PFSK-1 (cell line): ENCODE measurements at regions not wholly inside any gene's neighbourhood (a gene's known extent, or its start where the extent isn't known, plus 50 kb on each side); places are given as distances from the start of the nearest gene placed in this dataset.
A peak's percentile ranks its signal among the peaks of the same experiment; 100 is the strongest.

ENCODE experiments used
- FOXP2 ChIP-seq: optimal IDR thresholded peaks from 2 replicates; pipeline ENCODE3; 2011; ENCODE audit warnings: borderline replicate concordance, control low read depth, inconsistent platforms; ENCODE audit not compliant: insufficient read depth; ENCODE audit errors: extremely low read length, extremely low read depth
- POLR2AphosphoS5 ChIP-seq: IDR thresholded peaks from 2 replicates; pipeline ENCODE4 v1.6.1; 2012; ENCODE audit warnings: low read depth, mild to moderate bottlenecking, control low read depth, low read length, moderate library complexity
- SIN3A ChIP-seq: IDR thresholded peaks from 2 replicates; pipeline ENCODE4 v1.6.1; 2012; ENCODE audit warnings: mild to moderate bottlenecking, low read length, moderate library complexity, borderline replicate concordance; ENCODE audit not compliant: insufficient read depth
- TAF1 ChIP-seq: IDR thresholded peaks from 2 replicates; pipeline ENCODE4 v1.6.1; 2012; ENCODE audit warnings: low read length, control low read depth, borderline replicate concordance; ENCODE audit not compliant: insufficient read depth
- TF ChIP-seq, protein P1 (sequence below), 2 experiments: IDR thresholded peaks; 2 replicates each; pipeline versions ENCODE4 v1.6.1 to v1.8.0; 2011 to 2012; ENCODE audit warnings: low read depth in 2 of 2, low read length in 2 of 2, control low read depth in 1 of 2, inconsistent platforms in 1 of 2, mild to moderate bottlenecking in 1 of 2, moderate library complexity in 1 of 2; ENCODE audit not compliant: insufficient read depth in 1 of 2

- TF ChIP-seq, protein P1, sequence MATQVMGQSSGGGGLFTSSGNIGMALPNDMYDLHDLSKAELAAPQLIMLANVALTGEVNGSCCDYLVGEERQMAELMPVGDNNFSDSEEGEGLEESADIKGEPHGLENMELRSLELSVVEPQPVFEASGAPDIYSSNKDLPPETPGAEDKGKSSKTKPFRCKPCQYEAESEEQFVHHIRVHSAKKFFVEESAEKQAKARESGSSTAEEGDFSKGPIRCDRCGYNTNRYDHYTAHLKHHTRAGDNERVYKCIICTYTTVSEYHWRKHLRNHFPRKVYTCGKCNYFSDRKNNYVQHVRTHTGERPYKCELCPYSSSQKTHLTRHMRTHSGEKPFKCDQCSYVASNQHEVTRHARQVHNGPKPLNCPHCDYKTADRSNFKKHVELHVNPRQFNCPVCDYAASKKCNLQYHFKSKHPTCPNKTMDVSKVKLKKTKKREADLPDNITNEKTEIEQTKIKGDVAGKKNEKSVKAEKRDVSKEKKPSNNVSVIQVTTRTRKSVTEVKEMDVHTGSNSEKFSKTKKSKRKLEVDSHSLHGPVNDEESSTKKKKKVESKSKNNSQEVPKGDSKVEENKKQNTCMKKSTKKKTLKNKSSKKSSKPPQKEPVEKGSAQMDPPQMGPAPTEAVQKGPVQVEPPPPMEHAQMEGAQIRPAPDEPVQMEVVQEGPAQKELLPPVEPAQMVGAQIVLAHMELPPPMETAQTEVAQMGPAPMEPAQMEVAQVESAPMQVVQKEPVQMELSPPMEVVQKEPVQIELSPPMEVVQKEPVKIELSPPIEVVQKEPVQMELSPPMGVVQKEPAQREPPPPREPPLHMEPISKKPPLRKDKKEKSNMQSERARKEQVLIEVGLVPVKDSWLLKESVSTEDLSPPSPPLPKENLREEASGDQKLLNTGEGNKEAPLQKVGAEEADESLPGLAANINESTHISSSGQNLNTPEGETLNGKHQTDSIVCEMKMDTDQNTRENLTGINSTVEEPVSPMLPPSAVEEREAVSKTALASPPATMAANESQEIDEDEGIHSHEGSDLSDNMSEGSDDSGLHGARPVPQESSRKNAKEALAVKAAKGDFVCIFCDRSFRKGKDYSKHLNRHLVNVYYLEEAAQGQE (IDR thresholded peaks at IDR 0.05; ENCODE audit: insufficient read depth in 1 of 2, low read depth in 2 of 2, low read length in 2 of 2) = no peak
- no peak for TF ChIP-seq SIN3A
These were observed 99.2 kb downstream of the EDN3 start for GRCh38 chr20:59399426-59400099.

DNA sequence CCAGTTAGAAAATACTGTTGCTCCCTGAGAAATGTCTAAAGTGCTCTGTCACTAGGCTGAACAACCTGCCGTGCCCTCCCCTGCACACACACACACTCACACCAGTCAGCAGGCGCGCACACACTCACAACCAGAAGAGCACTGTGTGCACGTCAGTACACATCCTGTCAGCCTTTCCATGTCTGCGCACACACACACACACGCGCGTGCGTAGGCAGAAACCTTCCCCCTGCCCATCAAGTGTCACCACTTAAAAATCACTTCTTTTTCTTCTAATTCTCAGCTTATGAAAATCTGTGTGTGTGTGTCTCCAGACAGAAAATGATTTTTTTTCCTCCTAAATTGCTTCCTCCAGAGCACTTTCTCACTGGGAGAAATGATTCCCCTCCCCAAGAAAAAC, 100.3 kb downstream of the EDN3 start:
- TF ChIP-seq FOXP2 (peak; percentile 23), POLR2AphosphoS5 (no peak)

- TF ChIP-seq TAF1 = no peak
- TF ChIP-seq SIN3A = 0 out of 2 replicates have a peak, but pooled peaks have one; percentile 23
These were observed 102.3 kb downstream of the EDN3 start for GRCh38 chr20:59402681-59403080.

DNA sequence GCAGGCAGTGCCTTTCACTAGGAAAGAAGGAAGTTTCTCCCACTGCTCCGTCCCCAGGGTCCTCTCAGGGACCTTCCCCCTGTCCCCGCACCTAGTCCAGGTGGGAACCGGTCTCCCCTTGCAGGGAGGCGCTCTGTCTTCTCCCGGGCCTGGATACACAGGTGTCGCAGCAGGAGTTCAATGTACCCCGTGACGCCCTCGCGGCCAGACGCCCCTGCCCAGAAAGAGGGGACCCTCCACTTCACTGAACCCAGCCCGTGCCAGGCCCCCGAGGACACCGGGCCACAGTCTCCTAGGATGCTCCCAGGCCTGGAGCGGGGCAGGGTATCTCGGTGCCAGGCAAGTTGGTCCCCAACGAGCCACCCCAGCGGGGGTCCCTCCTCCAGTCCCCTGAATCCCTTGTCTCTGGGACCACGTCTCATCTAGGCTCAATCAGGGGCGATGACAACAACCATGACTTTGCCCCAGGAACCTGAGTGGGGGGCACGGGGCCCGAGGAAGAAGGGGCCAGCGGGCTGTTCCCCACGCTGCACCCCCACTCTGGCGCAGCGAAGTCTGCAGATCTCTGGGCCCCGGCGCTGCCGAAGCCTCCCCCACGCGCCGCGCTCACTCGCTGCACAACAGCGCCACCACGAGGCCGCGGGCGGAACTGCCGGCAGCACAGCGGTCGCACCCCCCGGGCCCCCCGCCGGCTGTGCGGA, 103.0 kb downstream of the EDN3 start:
- TF ChIP-seq FOXP2 = peak; percentile 94
- no peak for TF ChIP-seq POLR2AphosphoS5
- TF ChIP-seq, protein P1 (IDR thresholded peaks at IDR 0.05; ENCODE audit: insufficient read depth in 1 of 2, low read depth in 2 of 2, low read length in 2 of 2) = no peak

GRCh38 chr20:59403962-59404314, 103.5 kb downstream of the EDN3 start:
- no peak for TF ChIP-seq TAF1
- TF ChIP-seq, protein P1 (IDR thresholded peaks at IDR 0.05; ENCODE audit: insufficient read depth in 1 of 2, low read depth in 2 of 2, low read length in 2 of 2) = no peak

DNA sequence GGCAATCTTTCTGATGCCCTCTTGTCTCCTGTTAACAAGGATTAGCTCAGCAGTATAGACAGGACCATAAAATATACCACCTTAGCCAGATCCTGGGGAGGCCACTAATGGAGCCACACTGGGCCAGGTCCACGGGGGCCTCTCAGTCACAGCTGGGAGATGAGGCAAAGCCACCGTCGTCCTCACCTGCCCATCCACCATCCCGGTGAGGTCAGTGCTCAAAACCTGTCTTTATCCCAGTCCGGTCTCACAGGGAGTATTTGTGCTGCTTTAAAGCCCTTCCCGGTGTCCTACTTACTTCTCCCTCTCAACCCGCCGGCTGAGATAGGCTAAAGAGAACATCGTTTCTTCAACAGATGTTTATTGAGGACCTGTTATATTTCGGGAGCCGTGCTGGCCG, 104.3 kb downstream of the EDN3 start:
- TF ChIP-seq FOXP2 = no peak
- TF ChIP-seq, protein P1 (IDR thresholded peaks at IDR 0.05; ENCODE audit: insufficient read depth in 1 of 2, low read depth in 2 of 2, low read length in 2 of 2) = no peak
- TF ChIP-seq TAF1 = no peak
- TF ChIP-seq SIN3A = no peak
- no peak for TF ChIP-seq POLR2AphosphoS5
